NT2/D1 (cell line): ENCODE measurements at regions not wholly inside any gene's neighbourhood (a gene's known extent, or its start where the extent isn't known, plus 50 kb on each side); places are given as distances from the start of the nearest gene placed in this dataset.

Source experiments
- SUZ12 ChIP-seq: IDR thresholded peaks from 2 replicates; pipeline ENCODE4 v1.6.1; 2011; ENCODE audit not compliant: insufficient read length, insufficient read depth; ENCODE audit errors: extremely low read depth
- YY1 ChIP-seq: IDR thresholded peaks from 2 replicates; pipeline ENCODE4 v1.6.1; 2011; ENCODE audit not compliant: insufficient read length, insufficient read depth
- ZNF274 ChIP-seq: IDR thresholded peaks from 2 replicates; pipeline ENCODE4 v1.6.1; 2011; ENCODE audit warnings: mild to moderate bottlenecking, low read depth, low read length

GRCh38 chr16:52787709-52788108 is 240.8 kb upstream of the TOX3 start:
- TF ChIP-seq YY1 (no peak), ZNF274 (no peak), SUZ12 (no peak)
